Endothelial cell of umbilical vein (primary cell): ENCODE measurements at regions not wholly inside any gene's neighbourhood (a gene's known extent, or its start where the extent isn't known, plus 50 kb on each side); places are given as distances from the start of the nearest gene placed in this dataset.

ENCODE experiments used
- EZH2 ChIP-seq: IDR thresholded peaks from 2 replicates; pipeline ENCODE4 v1.6.1; 2012; ENCODE audit warnings: borderline replicate concordance, low read depth, mild to moderate bottlenecking, moderate library complexity, low read length, inconsistent platforms; ENCODE audit not compliant: severe bottlenecking
- FOS ChIP-seq: IDR thresholded peaks from 2 replicates; pipeline ENCODE4 v1.6.1; 2011; ENCODE audit warnings: mild to moderate bottlenecking, low read length, moderate library complexity, borderline replicate concordance; ENCODE audit not compliant: insufficient read depth
- GATA2 ChIP-seq: IDR thresholded peaks from 2 replicates; pipeline ENCODE4 v1.7.0; 2011; ENCODE audit warnings: low read depth, mild to moderate bottlenecking, moderate library complexity, mixed read lengths, low read length; ENCODE audit not compliant: insufficient read length, insufficient read depth
- JUN ChIP-seq: IDR thresholded peaks from 2 replicates; pipeline ENCODE4 v1.6.1; 2011; ENCODE audit warnings: borderline replicate concordance, low read depth; ENCODE audit not compliant: insufficient read length, insufficient read depth
- MYC ChIP-seq: IDR thresholded peaks from one replicate; pipeline ENCODE4 v1.6.1; 2011; ENCODE audit warnings: mild to moderate bottlenecking, low read depth, low read length
- POLR2A ChIP-seq: IDR thresholded peaks from 2 replicates; pipeline ENCODE4 v1.6.1; 2012; ENCODE audit warnings: low read depth, mild to moderate bottlenecking, control low read depth, low read length
- POLR2AphosphoS5 ChIP-seq: IDR thresholded peaks from 2 replicates; pipeline ENCODE4 v1.6.1; 2012; ENCODE audit warnings: low read depth, mild to moderate bottlenecking, control low read depth, low read length, moderate library complexity; ENCODE audit not compliant: insufficient read depth
- TF ChIP-seq, protein P1 (sequence below), 2 donors: IDR thresholded peaks; 1 replicate in 1 of 2; 2 replicates in 1 of 2; pipeline ENCODE4 v1.5.1; 2011; ENCODE audit warnings: low read length in 2 of 2, mild to moderate bottlenecking in 2 of 2, moderate library complexity in 2 of 2, control low read depth in 1 of 2, inconsistent platforms in 1 of 2, low read depth in 1 of 2; ENCODE audit not compliant: insufficient read depth in 1 of 2; ENCODE audit errors: extremely low read depth in 1 of 2
- TF ChIP-seq, protein P2 (sequence below): IDR thresholded peaks from 2 replicates; pipeline ENCODE4 v1.6.1; 2011; ENCODE audit not compliant: insufficient read depth, insufficient read length

DNA sequence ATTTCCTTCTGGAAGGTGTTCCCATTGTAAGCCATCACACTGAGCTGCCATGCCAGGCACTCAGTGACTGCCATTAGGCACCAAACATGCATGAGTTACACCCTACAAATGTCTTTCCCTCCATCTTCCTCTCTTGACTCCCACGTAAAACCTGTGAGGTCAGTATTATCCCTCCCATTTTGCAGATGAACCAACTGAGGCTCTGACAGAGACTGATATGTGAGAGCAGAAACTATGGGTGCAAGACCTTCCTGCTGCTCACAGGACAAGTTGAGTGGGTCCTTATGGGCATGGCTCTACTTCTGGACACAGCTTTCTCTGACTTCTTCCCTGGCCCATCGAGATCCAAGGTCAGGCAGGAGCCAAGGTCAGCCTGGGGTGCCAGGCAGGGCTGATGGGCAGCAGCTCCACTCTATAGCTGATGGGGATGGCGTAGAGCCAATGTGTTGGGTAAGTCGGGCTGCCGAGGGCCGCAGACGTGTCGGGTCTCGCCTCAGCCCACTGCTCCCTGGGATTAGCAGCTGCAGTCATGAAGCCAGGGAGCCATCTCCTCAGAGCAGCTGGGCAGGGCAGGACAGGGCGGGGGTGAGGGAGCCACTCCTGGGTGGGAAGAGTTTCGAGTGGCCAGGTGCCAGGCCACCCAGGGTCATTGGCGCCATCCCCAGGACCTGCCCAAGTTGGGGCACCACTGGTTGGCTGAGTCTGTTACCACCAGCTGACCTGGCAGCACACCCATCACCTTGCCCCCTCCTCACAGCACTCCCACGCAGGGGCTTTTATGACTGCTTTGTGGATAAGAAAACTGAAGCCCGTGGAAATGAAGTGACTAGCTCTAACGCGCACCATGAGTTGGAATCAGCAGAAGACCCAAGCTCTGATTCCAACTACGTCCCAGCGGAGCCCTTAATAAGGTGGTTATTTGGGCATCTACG is 117.8 kb upstream of the ZMIZ1 start:
- TF ChIP-seq, protein P1, sequence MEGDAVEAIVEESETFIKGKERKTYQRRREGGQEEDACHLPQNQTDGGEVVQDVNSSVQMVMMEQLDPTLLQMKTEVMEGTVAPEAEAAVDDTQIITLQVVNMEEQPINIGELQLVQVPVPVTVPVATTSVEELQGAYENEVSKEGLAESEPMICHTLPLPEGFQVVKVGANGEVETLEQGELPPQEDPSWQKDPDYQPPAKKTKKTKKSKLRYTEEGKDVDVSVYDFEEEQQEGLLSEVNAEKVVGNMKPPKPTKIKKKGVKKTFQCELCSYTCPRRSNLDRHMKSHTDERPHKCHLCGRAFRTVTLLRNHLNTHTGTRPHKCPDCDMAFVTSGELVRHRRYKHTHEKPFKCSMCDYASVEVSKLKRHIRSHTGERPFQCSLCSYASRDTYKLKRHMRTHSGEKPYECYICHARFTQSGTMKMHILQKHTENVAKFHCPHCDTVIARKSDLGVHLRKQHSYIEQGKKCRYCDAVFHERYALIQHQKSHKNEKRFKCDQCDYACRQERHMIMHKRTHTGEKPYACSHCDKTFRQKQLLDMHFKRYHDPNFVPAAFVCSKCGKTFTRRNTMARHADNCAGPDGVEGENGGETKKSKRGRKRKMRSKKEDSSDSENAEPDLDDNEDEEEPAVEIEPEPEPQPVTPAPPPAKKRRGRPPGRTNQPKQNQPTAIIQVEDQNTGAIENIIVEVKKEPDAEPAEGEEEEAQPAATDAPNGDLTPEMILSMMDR (IDR thresholded peaks at IDR 0.05; ENCODE audit: extremely low read depth in 1 of 2, insufficient read depth in 1 of 2, low read depth in 1 of 2, low read length in 2 of 2): no peak
- no peak for TF ChIP-seq POLR2A
- TF ChIP-seq JUN: no peak
- TF ChIP-seq EZH2: no peak
- TF ChIP-seq, protein P2, sequence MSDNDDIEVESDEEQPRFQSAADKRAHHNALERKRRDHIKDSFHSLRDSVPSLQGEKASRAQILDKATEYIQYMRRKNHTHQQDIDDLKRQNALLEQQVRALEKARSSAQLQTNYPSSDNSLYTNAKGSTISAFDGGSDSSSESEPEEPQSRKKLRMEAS: no peak
- no peak for TF ChIP-seq MYC
- no peak for TF ChIP-seq POLR2AphosphoS5
- TF ChIP-seq GATA2: no peak
- no peak for TF ChIP-seq FOS
